Kidney (tissue), 13 donors: ENCODE measurements at regions not wholly inside any gene's neighbourhood (a gene's known extent, or its start where the extent isn't known, plus 50 kb on each side); places are given as distances from the start of the nearest gene placed in this dataset.

Source experiments
- DNase-seq, 5 donors: peaks; one replicate each; pipeline ENCODE4 v3.0.0-alpha.2; 2013 to 2020
- FAIRE-seq: peaks from 2 replicates; lab custom pipeline; 2012; peaks lifted over from hg19 to GRCh38; lab: Jason Lieb, UNC
- H3K27ac ChIP-seq, 2 donors: one replicate each; pipeline ENCODE4 v1.7.0; 2013; ENCODE audit warnings: low read depth in 2 of 2, low read length in 2 of 2, inconsistent platforms in 1 of 2
- H3K27me3 ChIP-seq: one replicate; pipeline ENCODE4 v1.7.1; 2013; ENCODE audit warnings: low read length, inconsistent platforms; ENCODE audit not compliant: control insufficient read depth, insufficient read depth
- H3K36me3 ChIP-seq, 3 donors: one replicate each; pipeline versions ENCODE4 v1.7.0 to v1.7.1; 2013; ENCODE audit warnings: low read length in 3 of 3, control low read depth in 1 of 3, inconsistent platforms in 1 of 3; ENCODE audit not compliant: insufficient read depth in 3 of 3, control insufficient read depth in 2 of 3
- H3K4me1 ChIP-seq, 3 donors: one replicate each; pipeline versions ENCODE4 v1.7.0 to v1.7.1; 2013; ENCODE audit warnings: low read length in 3 of 3, inconsistent platforms in 1 of 3, low read depth in 1 of 3; ENCODE audit not compliant: control insufficient read depth in 2 of 3, insufficient read depth in 2 of 3
- H3K4me3 ChIP-seq, 3 donors: one replicate each; pipeline versions ENCODE4 v1.7.0 to v1.8.1; 2013; ENCODE audit warnings: low read length in 3 of 3, control low read depth in 1 of 3, inconsistent platforms in 1 of 3
- H3K9ac ChIP-seq, 3 donors: one replicate each; pipeline versions ENCODE4 v1.7.0 to v1.7.1; 2013; ENCODE audit warnings: low read length in 3 of 3, control low read depth in 1 of 3, inconsistent platforms in 1 of 3
- H3K9me3 ChIP-seq, 3 donors: one replicate each; pipeline versions ENCODE4 v1.7.0 to v1.7.1; 2013; ENCODE audit warnings: low read length in 3 of 3, control low read depth in 1 of 3, inconsistent platforms in 1 of 3; ENCODE audit not compliant: control insufficient read depth in 2 of 3, insufficient read depth in 1 of 3
- CTCF ChIP-seq: IDR thresholded peaks from 3 replicates; pipeline ENCODE4 v1.5.1; 2012; ENCODE audit warnings: mild to moderate bottlenecking, moderate library complexity, borderline replicate concordance; ENCODE audit not compliant: insufficient read depth; ENCODE audit errors: extremely low read depth
- intact Hi-C: fragments of 100-400 bp; cut with DNase I; formaldehyde crosslinking; loops from one replicate; pipeline ENCODE4 v1.11.1; 2022
- donor health status: control.
- donor health status: control.
- donor health status: control.
- donor health status: control.
- donor health status: control.
- donor health status: DM: yes; HTN: yes; CAD: no.
- donor health status: Normal renal cell carcinoma (clear cell type).

GRCh38 chrX:127038065-127038464 lies 218.5 kb downstream of the PRR32 start:
- no peak overlapping the region for H3K9ac ChIP-seq
- H3K4me1 ChIP-seq, result no peaks in the 10 kb centered on the region
- DNase-seq (peak in 2 of 5 donors; percentile 26 to 41), FAIRE-seq (peak; percentile 61)
- no peak overlapping the region for H3K4me3 ChIP-seq
- no peaks in the 10 kb centered on the region for H3K27me3 ChIP-seq
- peak; percentile 18 for TF ChIP-seq CTCF
- no peak overlapping the region for H3K27ac ChIP-seq
- H3K9me3 ChIP-seq, result no peaks in the 10 kb centered on the region
- H3K36me3 ChIP-seq, result no peaks in the 10 kb centered on the region
- intact Hi-C loops, result no loop called here

GRCh38 chrX:127057891-127058619 lies 238.5 kb downstream of the PRR32 start:
- Histone ChIP-seq H3K9me3 (no peaks in the 10 kb centered on the region), H3K4me1 (no peaks in the 10 kb centered on the region), H3K9ac (no peak overlapping the region), H3K27me3 (no peaks in the 10 kb centered on the region), H3K27ac (no peak overlapping the region), H3K4me3 (no peak overlapping the region), H3K36me3 (no peaks in the 10 kb centered on the region)
- FAIRE-seq (no peak), DNase-seq (no peak)
- intact Hi-C loops, result no loop called here
- TF ChIP-seq CTCF, result no peak

- Histone ChIP-seq H3K4me3 (no peak overlapping the region), H3K36me3 (no peaks in the 10 kb centered on the region), H3K9me3 (no peaks in the 10 kb centered on the region), H3K27ac (no peak overlapping the region), H3K27me3 (no peaks in the 10 kb centered on the region), H3K9ac (no peak overlapping the region), H3K4me1 (no peaks in the 10 kb centered on the region)
- TF ChIP-seq CTCF, result no peak
- intact Hi-C loops, result no loop called here
- FAIRE-seq (peak; percentile 63), DNase-seq (no peak)
These were observed 266.4 kb downstream of the PRR32 start for GRCh38 chrX:127085939-127086338.
